Progenitor cell of endocrine pancreas (in vitro differentiated cells): ENCODE measurements at regions not wholly inside any gene's neighbourhood (a gene's known extent, or its start where the extent isn't known, plus 50 kb on each side); places are given as distances from the start of the nearest gene placed in this dataset.

Experiments
- DNase-seq: peaks from one replicate; pipeline ENCODE4 v3.0.0; 2021; ENCODE audit warnings: low spot score; ENCODE audit not compliant: unreplicated experiment
- H3K27ac Mint-ChIP-seq: 2 replicates; pipeline ENCODE4 v1.8.0; 2021; ENCODE audit warnings: mild to moderate bottlenecking, moderate library complexity, mixed read lengths
- H3K27me3 Mint-ChIP-seq: 2 replicates; pipeline ENCODE4 v1.8.0; 2021; ENCODE audit warnings: mixed read lengths
- H3K36me3 Mint-ChIP-seq: 2 replicates; pipeline ENCODE4 v1.8.0; 2022; ENCODE audit warnings: mixed read lengths; ENCODE audit not compliant: insufficient read depth
- H3K4me1 Mint-ChIP-seq: 2 replicates; pipeline ENCODE4 v1.8.0; 2021; ENCODE audit warnings: low read depth, mixed read lengths
- H3K4me3 Mint-ChIP-seq: 2 replicates; pipeline ENCODE4 v1.8.0; 2021; ENCODE audit warnings: low read depth, mild to moderate bottlenecking, moderate library complexity, mixed read lengths
- H3K9me3 Mint-ChIP-seq: 2 replicates; pipeline ENCODE4 v1.8.0; 2021; ENCODE audit warnings: low read depth, mixed read lengths
- TF ChIP-seq, protein P1 (sequence below): fragments of 200-600 bp; sonication (generic); IDR thresholded peaks from one replicate; pipeline ENCODE4 v1.5.0; 2021; ENCODE audit warnings: antibody characterized with exemption, mild to moderate bottlenecking; ENCODE audit not compliant: unreplicated experiment

DNA sequence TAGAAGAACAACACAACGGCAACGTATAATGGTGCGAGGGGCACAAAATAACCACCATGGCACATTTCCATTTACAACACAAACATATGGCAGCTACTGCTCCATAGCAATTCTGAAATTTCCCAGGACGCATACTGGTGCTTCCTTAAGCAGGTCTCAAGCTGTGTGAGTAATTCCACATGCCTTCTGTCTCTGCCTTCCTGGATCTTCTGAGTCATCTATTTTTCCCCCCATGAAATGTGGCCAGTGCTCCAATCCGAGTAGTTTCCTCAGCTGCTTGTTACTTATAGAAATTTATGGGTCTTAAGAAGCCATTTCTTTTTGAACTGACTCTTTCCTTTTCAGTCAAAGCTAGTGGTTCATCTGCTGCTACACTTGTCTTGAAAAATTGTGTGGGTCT lies 256.6 kb upstream of the KLF6 start:
- H3K4me1 Mint-ChIP-seq = no peaks in the 10 kb centered on the region
- TF ChIP-seq, protein P1, sequence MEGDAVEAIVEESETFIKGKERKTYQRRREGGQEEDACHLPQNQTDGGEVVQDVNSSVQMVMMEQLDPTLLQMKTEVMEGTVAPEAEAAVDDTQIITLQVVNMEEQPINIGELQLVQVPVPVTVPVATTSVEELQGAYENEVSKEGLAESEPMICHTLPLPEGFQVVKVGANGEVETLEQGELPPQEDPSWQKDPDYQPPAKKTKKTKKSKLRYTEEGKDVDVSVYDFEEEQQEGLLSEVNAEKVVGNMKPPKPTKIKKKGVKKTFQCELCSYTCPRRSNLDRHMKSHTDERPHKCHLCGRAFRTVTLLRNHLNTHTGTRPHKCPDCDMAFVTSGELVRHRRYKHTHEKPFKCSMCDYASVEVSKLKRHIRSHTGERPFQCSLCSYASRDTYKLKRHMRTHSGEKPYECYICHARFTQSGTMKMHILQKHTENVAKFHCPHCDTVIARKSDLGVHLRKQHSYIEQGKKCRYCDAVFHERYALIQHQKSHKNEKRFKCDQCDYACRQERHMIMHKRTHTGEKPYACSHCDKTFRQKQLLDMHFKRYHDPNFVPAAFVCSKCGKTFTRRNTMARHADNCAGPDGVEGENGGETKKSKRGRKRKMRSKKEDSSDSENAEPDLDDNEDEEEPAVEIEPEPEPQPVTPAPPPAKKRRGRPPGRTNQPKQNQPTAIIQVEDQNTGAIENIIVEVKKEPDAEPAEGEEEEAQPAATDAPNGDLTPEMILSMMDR = no peak
- H3K9me3 Mint-ChIP-seq = peaks cover 19% of the 10 kb centered on the region
- DNase-seq = no peak
- no peaks in the 10 kb centered on the region for H3K27me3 Mint-ChIP-seq
- peaks cover 7% of the 10 kb centered on the region for H3K36me3 Mint-ChIP-seq
- no peak overlapping the region for H3K27ac Mint-ChIP-seq
- no peak overlapping the region for H3K4me3 Mint-ChIP-seq

DNA sequence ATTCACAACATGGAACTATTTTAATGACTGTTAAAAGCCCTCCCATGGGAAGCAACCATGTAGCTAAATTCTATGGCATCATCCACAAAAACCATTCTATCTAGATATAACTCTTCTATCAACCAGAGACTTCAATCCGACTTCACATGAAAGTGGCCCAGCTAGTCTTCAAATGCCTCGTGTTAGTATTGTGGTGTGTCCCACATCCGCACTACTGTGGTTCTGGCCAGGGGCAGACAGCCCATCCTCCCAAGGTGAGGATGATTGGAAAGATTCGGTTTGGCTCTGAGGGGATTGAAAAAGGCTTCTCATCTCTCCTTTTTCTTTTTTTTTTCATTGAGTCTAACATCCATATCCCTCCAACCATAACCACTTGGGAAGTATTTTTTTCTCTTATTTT lies 253.0 kb upstream of the KLF6 start:
- no peak for DNase-seq
- Mint-ChIP-seq H3K4me1 (no peaks in the 10 kb centered on the region), H3K36me3 (peaks cover 7% of the 10 kb centered on the region), H3K9me3 (peaks cover 19% of the 10 kb centered on the region), H3K27ac (no peak overlapping the region), H3K4me3 (no peak overlapping the region), H3K27me3 (no peaks in the 10 kb centered on the region)
- TF ChIP-seq, protein P1 = no peak

DNA sequence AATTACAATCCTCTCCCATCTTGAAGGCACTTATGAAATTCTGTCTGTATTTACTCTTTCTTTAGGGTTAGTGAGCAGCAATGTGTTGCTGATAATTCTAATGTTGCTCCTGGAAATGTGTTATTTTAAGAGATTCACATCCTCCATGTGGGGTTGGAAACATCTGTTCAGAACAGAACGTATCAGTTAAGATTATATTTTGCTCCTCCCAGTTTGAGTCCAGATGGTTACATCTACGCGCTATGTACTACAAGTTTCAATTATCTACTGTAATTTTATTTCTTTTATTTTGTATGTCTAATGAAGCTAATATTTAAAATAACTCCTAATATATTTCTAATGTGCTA lies 250.6 kb upstream of the KLF6 start:
- no peak for DNase-seq
- Mint-ChIP-seq H3K9me3 (peaks cover 2% of the 10 kb centered on the region), H3K27ac (no peak overlapping the region), H3K4me3 (no peak overlapping the region), H3K36me3 (no peaks in the 10 kb centered on the region), H3K4me1 (no peaks in the 10 kb centered on the region), H3K27me3 (no peaks in the 10 kb centered on the region)
- TF ChIP-seq, protein P1 = no peak

DNA sequence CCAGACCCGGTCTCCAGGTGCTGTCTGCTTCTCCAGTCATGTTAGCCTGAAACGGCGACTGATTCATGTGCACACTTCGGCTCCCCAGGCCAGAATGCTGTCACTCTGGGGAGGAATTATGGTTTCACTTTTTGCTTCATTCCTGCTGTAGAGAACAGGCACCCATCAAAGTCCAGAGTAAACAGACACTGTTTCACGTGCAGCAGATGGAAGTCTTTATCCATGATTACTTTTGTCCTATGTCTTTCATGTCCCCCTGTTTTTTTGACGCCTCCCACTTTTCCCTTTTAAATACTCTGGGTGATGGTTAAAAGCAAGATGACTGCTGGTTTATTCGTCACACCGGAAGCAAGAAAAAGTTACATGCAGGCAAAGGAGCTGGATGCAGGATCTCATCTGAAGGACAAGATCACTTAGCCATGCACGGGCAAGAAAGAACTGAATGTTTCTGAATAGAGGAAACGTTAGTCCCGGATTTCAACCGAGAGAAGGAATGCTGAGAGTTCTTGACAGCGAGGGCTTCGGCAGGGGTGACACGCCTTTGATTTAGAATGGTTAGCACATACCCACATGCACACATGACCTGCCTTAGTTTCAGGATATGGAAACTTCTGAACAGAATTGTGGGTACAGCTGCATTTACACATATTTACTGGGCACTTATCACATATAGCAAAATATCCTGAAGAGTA lies 250.0 kb upstream of the KLF6 start:
- Mint-ChIP-seq H3K27ac (no peak overlapping the region), H3K36me3 (no peaks in the 10 kb centered on the region), H3K9me3 (no peaks in the 10 kb centered on the region), H3K4me1 (no peaks in the 10 kb centered on the region), H3K4me3 (no peak overlapping the region), H3K27me3 (no peaks in the 10 kb centered on the region)
- TF ChIP-seq, protein P1 = no peak
- no peak for DNase-seq

DNA sequence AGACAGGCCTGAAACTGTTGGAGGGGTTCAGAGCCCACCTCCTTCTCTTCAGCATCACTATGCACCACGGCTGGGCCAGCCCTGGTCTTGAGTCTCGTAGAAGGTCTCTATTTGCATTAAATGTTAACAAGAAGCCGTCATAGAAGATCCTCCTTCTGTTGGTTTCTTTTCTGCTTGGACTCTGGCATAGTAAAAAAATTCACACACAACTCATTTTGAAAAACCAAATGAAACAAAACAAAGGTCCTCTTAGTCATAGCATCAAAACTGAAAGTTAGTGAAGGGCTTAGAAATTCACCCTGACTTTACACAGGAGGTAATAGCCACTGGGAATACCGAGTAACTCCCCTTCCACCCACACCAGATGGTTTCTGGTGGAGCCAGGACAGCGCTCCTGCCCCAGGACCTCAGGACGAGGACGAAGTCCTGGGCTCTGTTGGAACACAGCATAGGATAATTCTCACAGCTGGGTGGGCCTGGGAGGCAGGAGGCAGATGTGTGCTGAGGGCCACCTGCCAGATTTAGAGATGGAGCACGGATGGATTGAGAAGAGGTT lies 248.4 kb upstream of the KLF6 start:
- TF ChIP-seq, protein P1 = no peak
- Mint-ChIP-seq H3K9me3 (no peaks in the 10 kb centered on the region), H3K27me3 (no peaks in the 10 kb centered on the region), H3K4me3 (no peak overlapping the region), H3K27ac (no peak overlapping the region), H3K36me3 (no peaks in the 10 kb centered on the region), H3K4me1 (no peaks in the 10 kb centered on the region)
- no peak for DNase-seq
